GM18519 (cell line): ENCODE measurements at regions not wholly inside any gene's neighbourhood (a gene's known extent, or its start where the extent isn't known, plus 50 kb on each side); places are given as distances from the start of the nearest gene placed in this dataset.
"Not testable (repeated sequence)": the region's sequence is repeated elsewhere in the genome, so short reads cannot be mapped to it uniquely, and the experiment has no call there.

Experiments used
- ATAC-seq: cut with Tn5 transposase; IDR thresholded peaks from one replicate; pipeline ENCODE4 v1.9.1; 2021; ENCODE audit warnings: mild to moderate bottlenecking, moderate library complexity; ENCODE audit not compliant: unreplicated experiment, low FRiP score

DNA sequence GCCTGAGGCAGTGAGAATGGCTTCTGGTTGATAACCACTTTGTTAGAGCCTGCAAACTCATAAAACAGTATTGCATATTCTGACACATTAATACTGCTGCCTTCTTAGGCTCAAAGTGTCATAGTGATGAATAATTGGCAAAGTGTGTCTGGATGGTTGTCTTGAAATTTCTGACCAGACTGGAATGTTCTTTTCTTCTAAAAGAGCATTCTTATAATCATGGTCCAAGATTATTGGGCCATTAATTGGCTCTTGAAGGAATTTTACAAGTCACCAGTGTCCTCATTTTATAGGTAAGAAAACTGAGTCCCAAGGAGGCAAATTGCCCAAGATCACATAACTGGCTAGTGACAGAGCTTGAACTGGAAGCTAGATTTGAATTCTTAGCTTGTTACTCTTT is 111.7 kb downstream of the PCSK1 start:
- no peak for ATAC-seq

DNA sequence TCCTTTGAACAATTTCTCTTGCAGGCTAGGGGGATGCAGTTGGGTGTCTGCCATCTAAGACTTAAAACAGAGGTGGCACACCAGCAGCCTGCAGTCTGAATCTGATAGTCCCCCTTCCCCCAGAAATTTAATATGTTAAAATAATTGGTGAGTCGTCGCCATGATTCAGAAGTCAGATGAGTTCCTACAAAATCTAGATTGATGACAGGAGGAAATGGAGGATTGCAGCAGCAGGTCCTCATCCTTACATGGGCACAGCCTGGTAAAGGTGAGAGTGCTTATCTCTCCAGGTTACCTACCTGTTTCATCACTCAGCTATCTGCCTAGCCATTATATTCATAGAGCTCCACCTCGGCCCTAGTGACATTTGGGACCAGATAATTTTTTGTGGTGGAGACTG is 112.3 kb downstream of the PCSK1 start:
- ATAC-seq: no peak

DNA sequence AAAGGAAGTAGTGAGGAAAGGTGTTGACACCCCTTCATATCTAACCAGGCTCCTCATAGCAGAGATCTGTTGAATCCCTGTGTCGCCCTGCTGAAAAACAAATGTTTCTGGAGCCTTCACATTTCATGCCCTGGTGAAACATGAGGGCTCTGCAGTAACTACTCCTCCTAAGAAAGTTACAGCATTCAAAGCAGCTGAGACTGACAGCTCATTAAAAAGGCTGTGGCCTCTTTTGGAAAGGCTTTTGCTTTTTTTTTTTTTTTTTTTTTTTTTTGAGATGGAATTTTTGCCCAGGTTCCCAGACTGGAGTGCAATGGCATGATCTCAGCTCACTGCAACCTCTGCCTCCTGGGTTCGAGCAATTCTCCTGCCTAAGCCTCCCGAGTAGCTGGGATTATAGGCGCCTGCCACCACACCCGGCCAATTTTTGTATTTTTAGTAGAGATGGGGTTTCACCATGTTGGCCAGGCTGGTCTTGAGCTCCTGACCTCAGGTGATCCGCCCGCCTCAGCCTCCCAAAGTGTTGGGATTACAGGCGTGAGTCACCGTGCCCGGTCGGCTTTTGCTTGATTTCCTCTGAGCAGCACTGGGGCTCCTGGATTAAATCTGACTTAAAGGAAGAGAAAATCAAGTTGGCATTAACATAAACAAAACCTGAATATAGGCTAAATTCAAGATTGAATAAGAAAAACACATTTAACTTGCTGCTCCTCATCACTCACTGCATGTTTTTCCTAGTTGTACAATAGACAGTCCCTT is 112.9 kb downstream of the PCSK1 start:
- not testable (repeated sequence) for ATAC-seq

DNA sequence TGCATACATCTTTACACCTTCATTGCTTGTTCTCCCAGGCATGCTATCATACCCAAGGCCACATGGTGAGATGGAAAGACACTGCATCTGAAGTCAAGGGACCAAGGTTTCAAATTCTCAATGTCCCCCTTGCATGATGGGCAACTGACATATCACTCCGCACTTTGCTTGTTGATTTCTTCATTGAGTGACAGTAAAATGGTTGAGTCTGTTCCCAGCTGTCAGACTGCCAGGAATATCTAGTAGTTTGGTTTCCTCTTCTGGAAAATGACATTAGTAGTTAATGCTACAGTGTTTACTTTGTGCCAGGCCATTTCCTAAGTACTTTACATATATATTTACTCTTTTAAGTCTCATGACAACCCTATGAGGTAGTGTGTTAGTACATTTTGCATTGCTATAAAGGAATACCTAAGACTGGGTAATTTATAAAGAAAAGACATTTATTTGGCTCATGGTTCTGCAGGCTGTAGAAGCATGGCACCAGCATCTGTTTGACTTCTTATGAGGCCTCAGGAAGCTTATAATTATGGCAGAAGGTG is 114.4 kb downstream of the PCSK1 start:
- no peak for ATAC-seq

DNA sequence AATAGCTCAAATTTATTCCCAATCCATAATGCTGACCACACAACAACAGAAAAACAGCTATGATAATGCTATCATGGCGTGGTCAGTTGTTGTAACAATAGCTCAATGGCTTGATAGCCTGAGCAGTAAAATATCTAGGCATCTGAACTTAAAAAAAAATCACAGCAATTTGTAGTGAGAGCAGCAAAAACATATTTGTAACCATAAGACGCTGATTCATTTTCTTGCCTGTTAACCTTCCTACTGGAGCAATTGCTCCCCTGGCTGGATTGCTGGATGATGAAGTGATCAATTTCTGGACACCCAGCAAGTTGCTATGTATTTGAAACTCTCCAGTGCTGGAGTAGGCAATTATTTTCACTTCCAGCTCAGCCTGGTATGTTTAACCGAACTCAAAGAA is 115.1 kb downstream of the PCSK1 start:
- no peak for ATAC-seq

DNA sequence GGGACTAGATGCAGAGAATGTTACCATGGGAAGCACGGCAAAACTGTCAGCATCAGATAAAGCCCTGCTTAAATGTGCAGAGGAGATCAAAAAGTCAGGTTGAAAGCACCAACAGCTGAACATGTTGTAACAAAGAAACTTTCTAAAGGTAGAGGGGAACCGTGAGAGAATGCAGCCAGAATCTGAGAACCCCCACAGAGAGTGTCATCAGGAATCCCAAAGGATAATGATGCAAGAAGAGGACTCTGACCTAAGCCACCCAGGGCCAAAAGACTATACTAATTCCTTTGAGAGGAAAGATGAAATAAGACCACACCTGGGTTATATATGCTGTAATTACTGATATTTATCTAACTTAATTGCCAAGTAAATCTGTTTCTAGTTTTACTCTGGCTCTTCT is 116.6 kb downstream of the PCSK1 start:
- ATAC-seq: no peak

DNA sequence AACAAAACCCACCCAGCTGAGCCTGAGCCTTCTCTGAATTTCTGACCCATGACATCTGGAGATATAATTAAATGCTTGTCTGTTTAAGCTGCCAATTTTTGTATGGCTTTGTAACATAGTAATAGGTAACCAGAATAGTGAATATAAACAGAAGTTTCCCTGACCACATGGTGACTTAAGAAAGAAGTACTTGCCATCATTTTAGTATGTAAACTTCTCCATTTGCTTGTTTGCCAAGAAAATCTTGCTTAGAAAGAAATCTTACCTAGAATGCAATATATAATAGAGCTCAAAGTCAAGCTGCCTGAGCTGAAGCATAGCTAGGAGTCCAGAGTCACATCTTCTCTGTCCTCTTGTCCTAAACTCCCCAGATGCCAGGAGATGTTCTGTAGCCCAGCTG is 117.0 kb downstream of the PCSK1 start:
- no peak for ATAC-seq

DNA sequence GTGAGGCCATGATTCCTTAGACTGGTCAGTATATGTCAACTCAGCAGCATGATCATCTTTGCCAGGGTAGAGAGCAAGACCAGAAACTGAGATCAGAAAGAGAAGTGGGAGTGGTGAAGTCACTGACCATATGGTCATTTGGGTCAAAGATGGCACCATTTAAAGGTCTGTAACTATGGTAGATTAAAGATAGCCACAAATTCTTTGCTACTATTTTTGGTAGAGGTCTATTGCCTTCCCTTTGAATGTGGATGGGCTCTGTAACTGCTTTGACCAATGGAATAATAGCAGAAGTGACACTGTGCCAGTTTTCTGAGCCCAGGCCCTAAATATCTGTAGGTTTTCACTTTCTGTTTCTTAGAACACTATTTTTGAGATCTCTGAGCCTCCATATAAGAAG is 117.6 kb downstream of the PCSK1 start:
- ATAC-seq: no peak

DNA sequence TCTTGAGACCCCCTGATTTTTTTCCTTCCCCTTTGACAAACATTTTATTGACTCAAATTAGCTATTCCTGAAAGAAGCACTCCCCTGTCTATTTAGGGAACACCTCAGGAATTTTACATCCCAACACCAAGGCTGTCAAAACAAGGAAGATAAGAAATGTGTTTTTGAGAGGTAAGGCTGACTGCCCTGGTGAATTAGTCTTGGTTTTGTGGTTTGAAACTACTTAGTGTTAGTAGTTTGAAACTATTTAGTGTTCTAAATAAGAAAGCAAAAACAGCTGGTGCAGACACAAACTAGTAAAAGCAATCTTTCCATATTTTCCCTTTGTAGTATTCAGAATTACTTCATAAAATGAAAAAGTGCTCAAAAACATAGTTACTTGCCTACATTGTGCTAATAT is 120.7 kb downstream of the PCSK1 start:
- ATAC-seq: no peak

DNA sequence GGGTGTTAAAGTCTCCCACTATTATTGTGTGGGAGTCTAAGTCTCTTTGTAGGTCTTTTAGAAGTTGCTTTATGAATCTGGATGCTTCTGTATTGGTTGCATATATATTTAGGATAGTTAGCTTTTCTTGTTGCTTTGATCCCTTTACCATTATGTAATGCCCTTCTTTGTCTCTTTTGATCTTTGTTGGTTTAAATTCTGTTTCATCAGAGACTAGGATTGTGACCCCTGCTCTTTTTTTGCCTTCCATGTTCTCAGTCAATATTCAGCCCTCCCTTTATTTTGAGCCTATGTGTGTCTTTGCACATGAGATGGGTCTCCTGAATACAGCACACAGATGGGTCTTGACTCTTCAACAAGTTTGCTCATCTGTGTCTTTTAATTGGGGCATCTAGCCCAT is 126.0 kb downstream of the PCSK1 start:
- ATAC-seq: not testable (repeated sequence)

DNA sequence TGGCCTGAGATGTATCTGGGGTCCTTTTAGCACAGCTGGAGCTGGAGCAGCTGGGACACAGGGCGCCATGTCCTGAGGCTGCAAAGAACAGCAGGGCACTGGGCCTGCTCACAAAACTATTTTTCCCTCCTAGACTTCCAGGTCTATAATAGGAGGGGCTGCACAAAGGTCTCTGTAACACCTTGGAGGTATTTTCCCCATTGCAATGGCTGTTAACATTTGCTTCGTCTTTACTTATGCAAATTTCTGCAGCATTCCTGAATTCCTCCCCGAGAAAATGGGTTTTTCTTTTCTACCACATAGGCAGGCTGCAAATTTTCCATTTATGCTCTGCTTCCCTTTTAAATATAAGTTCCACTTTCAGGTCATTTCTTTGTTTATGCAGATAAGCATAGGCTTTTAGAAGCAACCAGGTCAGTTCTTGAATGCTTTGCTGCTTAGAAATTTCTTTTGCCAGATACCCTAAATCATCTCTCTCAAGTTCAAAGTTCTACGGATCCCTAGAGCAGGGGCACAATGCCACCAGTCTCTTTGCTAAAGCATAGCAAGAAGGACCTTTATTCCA is 130.8 kb downstream of the PCSK1 start:
- no peak for ATAC-seq

DNA sequence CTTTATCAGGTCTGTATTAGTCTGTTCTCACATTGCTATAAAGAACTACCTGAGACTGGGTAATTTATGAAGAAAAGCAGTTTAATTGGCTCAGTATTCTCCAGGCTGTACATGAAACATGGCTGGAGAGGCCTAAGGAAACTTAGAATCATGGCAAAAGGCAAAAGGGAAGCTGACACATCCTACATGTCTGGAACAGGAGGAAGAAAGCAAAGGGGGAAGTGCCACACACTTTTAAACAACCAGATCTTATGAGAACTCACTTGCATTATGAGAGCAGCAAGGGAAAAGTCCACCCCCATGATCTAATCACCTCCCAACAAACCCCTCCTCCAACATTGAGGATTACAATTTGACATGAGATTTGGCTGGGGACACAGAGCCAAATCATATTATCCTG is 132.1 kb downstream of the PCSK1 start:
- ATAC-seq: no peak

DNA sequence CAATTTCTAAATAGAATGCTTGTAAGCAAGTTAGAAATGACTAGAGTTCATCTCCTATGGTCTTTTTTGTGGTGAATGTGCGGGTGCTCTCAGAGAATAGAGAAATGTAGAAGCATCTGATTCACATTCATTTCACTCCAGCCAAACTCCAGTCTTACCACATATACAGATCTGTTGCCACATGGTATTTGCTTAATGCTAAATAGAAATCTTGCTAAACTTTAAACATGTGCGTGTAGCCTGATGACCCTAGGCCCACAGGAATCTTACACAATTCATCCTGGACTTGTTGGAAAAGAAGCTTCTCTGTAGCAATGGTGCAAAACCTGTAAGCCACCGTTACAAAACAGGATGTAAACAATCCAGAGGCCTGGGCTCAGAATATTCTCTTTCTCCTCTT is 135.2 kb downstream of the PCSK1 start:
- no peak for ATAC-seq

DNA sequence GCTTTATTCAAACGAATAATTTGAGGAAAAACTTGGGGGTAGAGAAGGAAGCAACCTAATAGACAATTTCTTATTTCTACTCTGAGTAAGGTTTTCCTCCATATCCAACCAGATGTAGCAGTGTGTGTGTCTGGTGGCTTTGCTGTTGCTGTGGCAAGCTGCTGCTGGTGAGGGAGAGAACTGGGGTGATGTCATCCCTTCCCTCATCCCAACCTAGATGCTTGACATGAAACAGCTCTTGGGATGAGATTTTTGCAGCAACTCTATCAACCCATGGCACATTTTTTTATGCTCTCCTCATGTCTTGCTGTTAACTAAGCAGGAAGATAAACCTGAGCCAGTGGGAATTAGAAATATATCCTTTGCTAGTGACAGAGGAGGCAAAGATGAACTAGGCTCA is 135.8 kb downstream of the PCSK1 start:
- no peak for ATAC-seq

DNA sequence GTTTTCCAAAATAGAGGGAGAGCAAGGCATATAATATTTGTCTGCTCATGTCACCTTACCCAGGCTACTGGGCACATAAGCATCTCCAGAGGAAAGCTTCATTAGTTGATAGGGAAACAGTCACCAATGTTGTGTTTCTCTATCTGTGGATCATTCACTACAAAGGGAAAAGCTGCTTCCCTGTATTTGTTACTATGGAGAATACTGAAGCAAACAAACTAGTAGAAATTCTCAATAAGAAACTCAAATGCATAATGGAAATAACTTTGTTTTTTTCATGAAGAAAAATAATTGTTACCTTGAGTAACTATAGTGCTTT is 138.2 kb downstream of the PCSK1 start:
- no peak for ATAC-seq

DNA sequence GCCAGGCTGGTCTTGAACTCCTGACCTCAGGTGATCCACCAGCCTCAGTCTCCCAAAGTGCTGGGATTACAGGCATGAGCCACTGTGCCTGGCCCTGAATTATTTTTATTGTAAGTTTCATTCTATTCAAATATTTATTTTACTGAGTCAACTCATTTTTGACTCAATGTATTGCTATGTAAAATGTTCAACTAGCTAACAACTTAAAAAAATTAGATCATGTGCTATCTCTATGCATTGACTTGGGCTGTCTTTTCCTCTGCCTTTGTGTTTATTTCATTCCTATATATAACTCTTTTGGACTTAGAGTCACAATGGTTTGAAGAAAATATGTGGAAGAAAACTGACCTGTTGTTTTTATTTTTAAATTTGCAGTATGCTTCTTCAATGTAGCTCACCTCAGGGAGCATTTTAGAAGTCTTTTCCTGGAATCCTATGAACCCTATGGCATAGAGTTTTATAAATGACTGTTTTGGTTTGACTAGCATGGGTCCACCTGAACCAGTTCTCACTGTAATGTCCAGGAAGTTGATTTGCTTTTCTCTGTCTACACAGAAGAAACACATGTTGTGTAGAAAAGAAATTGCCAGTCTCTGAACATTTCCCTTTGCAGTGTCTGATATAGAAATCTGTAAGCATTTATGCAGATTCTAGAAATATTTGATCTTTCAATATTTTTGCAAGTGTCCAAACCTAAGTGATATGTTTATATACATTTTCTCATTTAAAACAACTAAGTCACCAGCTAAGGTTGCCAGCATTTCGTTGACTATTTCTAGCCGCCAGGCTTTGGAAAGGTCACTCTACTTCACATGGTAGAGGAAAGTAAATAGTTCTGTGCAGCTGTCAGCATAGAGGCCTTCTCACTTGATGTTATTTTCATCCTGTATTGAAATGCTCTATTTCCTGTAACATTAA is 138.8 kb downstream of the PCSK1 start:
- no peak for ATAC-seq

DNA sequence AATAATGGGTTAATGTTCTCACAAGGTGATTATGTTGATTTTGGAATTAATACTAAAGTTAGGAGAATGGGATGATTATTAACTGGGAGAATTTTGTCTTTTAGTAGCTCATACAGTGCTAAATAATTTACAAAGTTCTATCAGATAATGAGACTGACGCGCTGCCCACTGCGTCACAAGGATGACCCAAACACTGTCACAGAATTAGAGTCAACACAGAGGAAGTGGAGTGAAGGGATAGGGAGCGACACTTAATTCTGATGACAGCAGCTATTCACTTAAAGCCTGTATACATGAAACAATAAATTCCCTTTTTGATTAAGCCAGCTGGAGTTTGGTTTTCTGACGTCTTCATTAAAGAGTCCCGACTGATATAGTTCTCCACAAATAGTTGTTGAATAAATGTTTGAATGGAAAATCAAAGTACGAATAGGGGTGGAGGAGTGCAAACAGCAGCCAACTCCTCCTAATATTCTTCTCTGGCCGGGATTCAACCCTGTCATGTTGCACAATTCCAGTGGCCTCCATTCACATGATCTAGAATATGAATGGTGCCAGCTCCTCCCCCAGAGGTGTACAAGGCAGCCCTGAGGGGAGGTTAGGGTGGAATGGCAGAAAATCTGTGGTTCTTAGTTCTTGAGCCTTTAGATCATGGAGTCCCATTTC is 140.3 kb downstream of the PCSK1 start:
- ATAC-seq: no peak

DNA sequence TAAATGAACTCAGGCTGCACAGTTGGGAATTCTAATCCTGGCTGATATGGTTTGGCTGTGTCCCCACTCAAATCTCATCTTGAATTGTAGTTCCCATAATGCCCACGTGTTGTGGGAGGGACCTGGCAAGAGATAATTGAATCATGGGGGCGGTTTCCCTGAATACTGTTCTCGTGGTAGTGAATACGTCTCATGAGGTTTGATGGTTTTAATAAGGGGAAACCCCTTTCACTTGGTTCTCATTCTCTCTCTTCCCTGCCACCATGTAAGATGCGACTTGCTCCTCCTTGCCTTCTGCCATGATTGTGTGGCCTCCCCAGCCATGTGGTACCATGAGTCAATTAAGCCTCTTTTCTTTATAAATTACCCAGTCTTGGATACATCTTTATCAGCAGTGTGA is 143.8 kb downstream of the PCSK1 start:
- ATAC-seq: not testable (repeated sequence)

DNA sequence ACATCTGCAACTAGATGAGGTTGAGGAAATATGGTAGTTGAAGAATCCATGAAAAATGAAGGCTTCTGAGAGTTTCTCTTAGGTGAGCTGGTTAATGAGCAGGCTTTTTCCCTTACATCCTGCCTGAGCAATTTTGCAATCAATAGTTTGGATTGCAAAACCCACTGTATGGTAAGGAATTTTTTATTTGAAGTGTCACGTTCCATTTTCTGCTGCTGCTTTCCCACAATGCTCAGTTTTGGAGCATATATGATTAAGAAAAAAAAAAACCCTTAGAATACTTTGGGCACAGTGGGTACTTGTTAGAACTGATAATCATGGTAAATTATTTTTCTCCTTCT is 144.2 kb downstream of the PCSK1 start:
- no peak for ATAC-seq

DNA sequence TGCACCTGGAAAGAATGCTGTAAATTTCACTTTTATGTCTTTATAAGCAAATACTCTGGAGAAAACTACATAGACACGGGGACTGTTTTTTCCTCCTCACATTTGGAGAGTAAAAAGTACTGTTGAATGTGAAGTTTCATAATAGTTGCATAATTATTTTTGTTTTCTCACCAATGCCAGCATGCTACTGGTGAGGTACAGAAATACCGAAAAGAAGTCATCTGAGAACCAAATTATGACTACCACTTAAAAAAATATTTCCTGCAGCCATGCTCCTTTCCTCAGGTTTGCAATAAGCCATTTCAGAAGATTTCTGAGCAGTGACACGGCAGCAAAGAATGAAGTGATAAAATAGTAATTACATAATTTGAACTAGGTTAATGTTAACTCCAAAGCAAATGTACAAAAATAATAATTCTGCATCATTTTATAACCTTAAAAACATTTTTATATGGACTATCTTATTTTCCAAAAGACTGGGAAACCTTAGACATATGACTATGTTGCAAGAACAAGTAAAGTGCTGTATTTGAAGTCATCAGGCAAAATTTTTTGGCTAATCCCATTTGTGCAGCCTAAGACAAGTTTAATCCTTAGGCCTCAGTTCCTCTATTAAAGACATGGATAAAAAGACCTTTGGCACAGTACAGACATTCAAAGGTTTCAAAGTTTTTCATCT is 144.7 kb downstream of the PCSK1 start:
- no peak for ATAC-seq
